GM21619 (cell line): ENCODE measurements at regions not wholly inside any gene's neighbourhood (a gene's known extent, or its start where the extent isn't known, plus 50 kb on each side); places are given as distances from the start of the nearest gene placed in this dataset.

Source experiments
- ATAC-seq: cut with Tn5 transposase; IDR thresholded peaks from one replicate; pipeline ENCODE4 v1.9.1; 2021; ENCODE audit not compliant: unreplicated experiment

- ATAC-seq = no peak
Observed at GRCh38 chr3:117788506-117788905, 1078.9 kb downstream of the TUSC7 start.

DNA sequence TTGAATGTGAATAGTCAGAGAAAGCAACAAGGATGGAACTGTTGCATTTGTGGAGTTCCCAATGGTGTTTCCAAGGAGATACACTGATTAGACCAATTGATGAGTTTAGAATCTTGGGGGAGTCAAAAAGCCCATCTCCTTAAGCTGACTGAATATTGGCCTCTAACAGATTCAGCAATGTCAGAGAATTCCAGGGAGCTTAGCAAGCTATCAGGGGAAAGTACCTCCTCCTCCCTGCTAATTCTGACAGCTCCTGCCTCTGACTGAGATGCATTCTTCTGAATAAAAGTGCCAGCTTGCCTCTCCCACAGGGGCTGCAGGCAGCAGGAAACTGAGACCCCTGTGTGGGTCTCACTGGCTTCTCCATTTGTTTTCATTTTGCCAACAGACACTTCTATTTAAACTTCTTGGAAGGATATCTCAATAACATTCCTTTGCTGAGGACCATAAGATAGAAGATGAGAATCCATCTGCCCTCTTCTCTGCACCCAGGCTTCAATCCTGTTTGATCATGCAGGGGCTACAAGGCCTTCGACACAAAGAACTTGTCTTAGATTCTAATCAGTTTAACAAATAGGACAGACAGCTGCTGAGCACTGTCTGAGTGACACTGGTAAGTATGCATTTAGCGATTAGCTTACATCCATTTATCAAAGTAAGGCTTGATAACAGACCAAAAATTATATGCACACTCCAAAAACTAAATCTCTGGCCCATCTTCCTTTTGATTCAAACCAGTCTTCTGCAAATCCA lies 1080.8 kb downstream of the TUSC7 start:
- ATAC-seq = no peak

DNA sequence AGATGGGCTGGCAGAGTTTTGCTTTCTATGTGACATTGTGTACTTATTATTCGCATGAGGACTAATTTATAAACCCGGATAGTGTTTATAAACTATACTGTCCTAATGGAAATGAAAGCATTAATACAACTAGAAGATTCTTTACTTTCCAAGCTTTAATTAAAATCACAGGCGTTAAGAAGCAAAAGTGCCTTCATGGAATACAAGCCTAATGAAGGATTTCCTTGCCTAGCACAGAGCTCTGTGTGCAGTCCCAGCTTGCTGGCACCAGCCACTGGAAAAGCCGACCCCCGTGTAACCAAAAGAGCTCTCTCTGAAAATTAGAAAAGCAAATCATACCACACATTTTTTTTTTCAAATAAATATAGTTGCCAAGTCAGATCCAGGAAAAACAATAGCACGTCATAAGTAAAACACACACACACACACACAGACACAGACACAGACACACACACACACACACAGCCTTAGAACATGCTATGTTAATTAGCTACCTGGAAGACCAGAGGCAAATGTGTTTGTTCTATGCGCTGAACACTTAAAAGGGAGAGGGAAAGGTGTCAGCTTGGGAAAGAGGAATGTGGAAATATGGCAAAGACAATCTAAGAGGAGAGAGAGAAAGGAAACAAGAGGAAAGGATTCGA lies 1084.2 kb downstream of the TUSC7 start:
- no peak for ATAC-seq

- ATAC-seq = no peak
Observed at GRCh38 chr3:117798221-117798620, 1088.6 kb downstream of the TUSC7 start.

- ATAC-seq = no peak
Observed at GRCh38 chr3:117798687-117799386, 1089.3 kb downstream of the TUSC7 start.

GRCh38 chr3:117799387-117799735 lies 1089.8 kb downstream of the TUSC7 start:
- no peak for ATAC-seq

DNA sequence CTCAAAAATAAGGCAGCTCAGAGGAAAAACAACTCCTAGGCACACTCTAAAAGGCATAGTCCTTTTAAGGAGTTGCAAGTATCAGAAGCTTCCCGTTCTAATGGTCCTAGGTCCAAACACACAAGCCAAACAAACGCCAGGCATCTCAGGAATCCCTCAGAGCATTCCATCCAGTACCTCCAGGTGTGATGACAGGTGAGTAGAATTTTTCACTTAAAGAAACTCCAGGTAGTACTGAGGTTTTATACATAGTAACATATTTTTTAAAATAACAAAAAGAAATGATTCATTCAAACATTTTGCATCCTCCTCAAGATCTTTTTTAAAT lies 1092.3 kb downstream of the TUSC7 start:
- no peak for ATAC-seq

GRCh38 chr3:117809186-117810081 lies 1099.9 kb downstream of the TUSC7 start:
- no peak for ATAC-seq

GRCh38 chr3:117811786-117812185 lies 1102.2 kb downstream of the TUSC7 start:
- no peak for ATAC-seq

DNA sequence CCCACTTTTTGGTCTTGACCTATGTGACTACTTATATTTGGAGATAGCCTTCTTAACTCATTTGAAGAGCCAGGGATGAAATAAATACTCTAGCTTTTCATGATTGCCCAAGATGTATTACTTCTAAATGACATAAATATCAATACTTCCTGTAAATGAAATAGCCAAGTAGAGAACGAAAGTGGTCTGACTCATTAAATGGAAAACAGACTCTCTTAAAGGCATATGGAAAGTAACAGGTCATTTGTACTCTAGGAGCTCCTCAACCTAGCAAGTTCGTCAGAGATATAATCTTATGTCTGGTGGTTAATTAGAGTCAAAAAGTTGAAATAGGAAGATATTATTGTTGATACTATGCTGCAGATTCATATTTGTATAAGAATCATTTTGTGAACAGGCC lies 1105.4 kb downstream of the TUSC7 start:
- ATAC-seq = no peak

DNA sequence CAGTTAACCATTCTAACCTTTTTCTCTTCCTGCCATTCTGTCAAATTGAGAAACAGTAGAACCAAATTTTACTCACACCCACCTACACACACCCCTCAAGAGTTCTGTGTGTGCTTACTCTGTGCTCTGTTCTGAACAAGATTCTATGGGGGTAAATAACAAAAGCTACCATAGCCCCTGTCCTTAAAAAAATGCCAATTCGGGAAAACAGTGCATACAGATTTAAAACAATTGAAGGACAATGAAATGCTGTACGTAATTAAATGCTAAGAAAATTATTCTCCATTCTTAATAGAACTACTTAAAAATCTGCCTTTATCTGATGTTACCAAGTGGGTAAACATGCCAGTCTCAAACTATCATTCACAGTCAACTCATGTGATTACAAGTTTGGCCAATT lies 1107.5 kb downstream of the TUSC7 start:
- no peak for ATAC-seq

- no peak for ATAC-seq
Observed at GRCh38 chr3:117818592-117818991, 1109.0 kb downstream of the TUSC7 start.

DNA sequence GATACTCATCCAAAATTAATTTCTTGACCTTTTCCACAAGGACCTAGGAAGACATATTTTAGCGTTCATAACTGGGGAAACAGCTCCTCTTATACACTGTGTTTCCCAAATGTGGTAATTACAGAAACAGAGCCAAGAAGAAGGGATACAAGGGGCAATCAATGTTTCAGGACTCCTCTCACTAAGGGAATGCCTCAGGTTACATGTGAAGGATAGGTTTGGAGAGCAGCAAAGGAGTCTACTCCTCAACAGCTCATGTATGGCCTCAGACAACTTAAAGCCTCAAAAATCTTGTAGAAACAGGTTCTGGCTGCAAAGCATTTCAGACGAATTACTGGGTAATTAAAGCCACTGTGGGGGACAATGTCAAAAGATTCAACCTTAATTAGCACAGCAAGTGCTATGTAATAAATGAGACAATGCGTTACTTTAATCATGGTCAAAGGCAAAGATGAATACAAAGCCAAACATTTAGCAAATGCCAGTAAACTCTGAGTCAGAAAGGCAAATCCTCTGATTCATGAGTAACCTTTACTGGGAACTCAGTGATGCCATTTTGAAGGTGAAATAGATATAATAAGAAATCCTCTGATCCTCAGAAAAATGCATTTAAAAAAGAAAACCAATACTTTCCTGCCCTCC lies 1111.2 kb downstream of the TUSC7 start:
- ATAC-seq = no peak

DNA sequence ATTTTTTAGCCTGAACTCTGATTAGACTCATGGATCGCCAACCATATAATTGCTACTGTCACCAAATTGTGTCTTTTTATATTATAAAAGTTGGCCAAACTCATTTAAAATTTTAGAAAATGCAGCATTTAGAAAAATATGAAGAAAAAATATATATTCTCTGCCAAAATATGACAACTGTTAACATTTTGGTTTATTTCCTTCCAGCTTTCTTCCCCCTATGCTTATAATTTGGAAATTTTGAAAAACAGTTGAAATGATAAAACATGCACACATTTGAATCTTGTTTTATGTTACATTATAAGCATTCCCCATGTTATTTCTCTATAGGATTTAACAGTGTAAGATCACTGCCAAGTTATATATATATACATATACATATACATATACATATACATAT lies 1112.8 kb downstream of the TUSC7 start:
- no peak for ATAC-seq

- no peak for ATAC-seq
Observed at GRCh38 chr3:117836296-117836695, 1126.7 kb downstream of the TUSC7 start.

GRCh38 chr3:117837391-117837790 lies 1127.8 kb downstream of the TUSC7 start:
- ATAC-seq = no peak

DNA sequence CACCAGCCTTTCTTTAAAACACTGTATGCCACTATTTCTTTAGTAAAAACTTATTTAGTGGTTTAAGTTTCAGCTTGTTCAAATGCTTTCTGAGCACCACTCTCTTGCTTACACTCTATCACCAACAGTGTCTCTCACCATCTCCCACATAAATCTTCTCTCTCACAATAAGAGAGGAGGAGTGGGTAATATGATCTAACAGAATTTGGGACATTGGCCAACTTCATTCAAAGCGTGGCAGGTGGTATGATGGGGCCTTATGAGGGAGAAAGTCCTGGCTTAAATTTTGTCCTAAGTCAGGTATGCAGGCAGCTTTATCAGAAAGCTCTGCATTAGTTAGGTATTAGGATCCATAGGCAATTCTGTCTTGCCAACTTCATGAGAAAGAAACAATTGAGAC lies 1132.5 kb downstream of the TUSC7 start:
- ATAC-seq = no peak

GRCh38 chr3:117843356-117843755 lies 1133.8 kb downstream of the TUSC7 start:
- no peak for ATAC-seq

GRCh38 chr3:117844676-117845075 lies 1135.1 kb downstream of the TUSC7 start:
- ATAC-seq = no peak

- no peak for ATAC-seq
Observed at GRCh38 chr3:117846238-117846637, 1136.7 kb downstream of the TUSC7 start.

- ATAC-seq = no peak
Observed at GRCh38 chr3:117848606-117849005, 1139.0 kb downstream of the TUSC7 start.
